SK-N-SH treated with all-trans-retinoic acid at 6 μM for 48 hours (cell line): ENCODE measurements at regions not wholly inside any gene's neighbourhood (a gene's known extent, or its start where the extent isn't known, plus 50 kb on each side); places are given as distances from the start of the nearest gene placed in this dataset.

Experiments
- ATAC-seq: fragments of 200-7000 bp; cut with Tn5 transposase; 3 replicates; pipeline ENCODE4 v1.9.1; 2020; ENCODE audit warnings: mild to moderate bottlenecking, moderate library complexity
- ARNTL ChIP-seq: fragments of 450-650 bp; formaldehyde crosslinking; IDR thresholded peaks from 2 replicates; pipeline ENCODE4 v1.5.0; 2020; ENCODE audit warnings: low read depth, mild to moderate bottlenecking, moderate library complexity, borderline replicate concordance
- BACH2 ChIP-seq: fragments of 250-450 bp; sonication (Bioruptor Pico); IDR thresholded peaks from 2 replicates; pipeline ENCODE4 v1.9.0; 2021; ENCODE audit warnings: mild to moderate bottlenecking, borderline replicate concordance
- CREB5 ChIP-seq: fragments of 250-450 bp; sonication (Bioruptor Pico); IDR thresholded peaks from 2 replicates; pipeline ENCODE4 v1.5.1; 2020; ENCODE audit warnings: low read depth, mild to moderate bottlenecking, moderate library complexity
- CSDC2 ChIP-seq: fragments of 250-450 bp; sonication (Bioruptor Pico); IDR thresholded peaks from 2 replicates; pipeline ENCODE4 v1.5.0; 2020; ENCODE audit warnings: mild to moderate bottlenecking, moderate library complexity
- ESRRG ChIP-seq: fragments of 250-450 bp; sonication (Bioruptor Pico); IDR thresholded peaks from 2 replicates; pipeline ENCODE4 v1.6.1; 2021; ENCODE audit warnings: mild to moderate bottlenecking
- GLIS3 ChIP-seq: fragments of 250-450 bp; sonication (Bioruptor Pico); IDR thresholded peaks from 2 replicates; pipeline ENCODE4 v1.5.0; 2020; ENCODE audit warnings: mild to moderate bottlenecking, moderate library complexity
- POU6F1 ChIP-seq: fragments of 250-450 bp; sonication (Bioruptor Pico); IDR thresholded peaks from 2 replicates; pipeline ENCODE4 v1.8.0; 2021; ENCODE audit warnings: low read depth, mild to moderate bottlenecking, moderate library complexity, borderline replicate concordance
- PPARA ChIP-seq: fragments of 250-450 bp; sonication (Bioruptor Pico); IDR thresholded peaks from 2 replicates; pipeline ENCODE4 v1.5.0; 2020; ENCODE audit warnings: mild to moderate bottlenecking, borderline replicate concordance
- RARB ChIP-seq: fragments of 250-450 bp; sonication (Bioruptor Pico); IDR thresholded peaks from 2 replicates; pipeline ENCODE4 v1.8.0; 2021; ENCODE audit warnings: mild to moderate bottlenecking, moderate library complexity
- SNAI2 ChIP-seq: fragments of 250-450 bp; sonication (Bioruptor Pico); IDR thresholded peaks from 2 replicates; pipeline ENCODE4 v1.5.0; 2020; ENCODE audit warnings: mild to moderate bottlenecking, moderate library complexity
- TCF4 ChIP-seq: fragments of 250-450 bp; sonication (Bioruptor Pico); IDR thresholded peaks from 2 replicates; pipeline ENCODE4 v1.8.0; 2021; ENCODE audit warnings: mild to moderate bottlenecking, moderate library complexity, borderline replicate concordance
- ZC3H10 ChIP-seq: fragments of 250-450 bp; sonication (Bioruptor Pico); IDR thresholded peaks from 2 replicates; pipeline ENCODE4 v1.5.1; 2021; ENCODE audit warnings: mild to moderate bottlenecking, moderate library complexity
- ZFP3 ChIP-seq: fragments of 250-450 bp; sonication (Bioruptor Pico); IDR thresholded peaks from 2 replicates; pipeline ENCODE4 v1.5.0; 2020; ENCODE audit warnings: mild to moderate bottlenecking, moderate library complexity
- ZFP30 ChIP-seq: fragments of 450-650 bp; formaldehyde crosslinking; IDR thresholded peaks from 2 replicates; pipeline ENCODE4 v1.5.0; 2022; ENCODE audit warnings: mild to moderate bottlenecking, moderate library complexity
- ZNF8 ChIP-seq: fragments of 450-650 bp; formaldehyde crosslinking; IDR thresholded peaks from 2 replicates; pipeline ENCODE4 v1.5.0; 2020; ENCODE audit warnings: mild to moderate bottlenecking, moderate library complexity
- TF ChIP-seq, protein P1 (sequence below): fragments of 250-450 bp; sonication (Bioruptor Pico); IDR thresholded peaks from 2 replicates; pipeline ENCODE4 v1.5.0; 2020; ENCODE audit warnings: mild to moderate bottlenecking, moderate library complexity
- TF ChIP-seq, protein P2 (sequence below): fragments of 250-450 bp; sonication (Bioruptor Pico); IDR thresholded peaks from 2 replicates; pipeline ENCODE4 v1.8.0; 2020; ENCODE audit warnings: mild to moderate bottlenecking, moderate library complexity, borderline replicate concordance

DNA sequence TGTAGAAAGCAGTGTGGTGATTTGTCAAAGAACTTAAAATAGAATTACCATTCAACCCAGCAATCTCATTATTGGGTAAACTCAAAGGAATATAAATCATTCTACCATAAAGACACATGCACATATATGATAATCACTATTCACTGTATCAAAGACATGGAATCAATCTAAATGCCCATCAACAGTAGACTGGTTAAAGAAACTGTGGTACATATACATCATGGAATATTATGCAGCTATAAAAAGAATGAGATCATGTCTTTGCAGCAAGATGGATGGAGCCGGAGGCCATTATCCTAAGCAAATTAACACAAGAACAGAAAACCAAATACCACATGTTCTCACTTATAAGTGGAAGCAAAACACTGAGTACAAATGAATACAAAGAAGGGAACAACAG lies 281.5 kb upstream of the MAGI2 start:
- TF ChIP-seq POU6F1 (CRISPR knock-in tag): no peak
- TF ChIP-seq ZNF8 (CRISPR knock-in tag): peak; percentile 92
- ATAC-seq: no peak

DNA sequence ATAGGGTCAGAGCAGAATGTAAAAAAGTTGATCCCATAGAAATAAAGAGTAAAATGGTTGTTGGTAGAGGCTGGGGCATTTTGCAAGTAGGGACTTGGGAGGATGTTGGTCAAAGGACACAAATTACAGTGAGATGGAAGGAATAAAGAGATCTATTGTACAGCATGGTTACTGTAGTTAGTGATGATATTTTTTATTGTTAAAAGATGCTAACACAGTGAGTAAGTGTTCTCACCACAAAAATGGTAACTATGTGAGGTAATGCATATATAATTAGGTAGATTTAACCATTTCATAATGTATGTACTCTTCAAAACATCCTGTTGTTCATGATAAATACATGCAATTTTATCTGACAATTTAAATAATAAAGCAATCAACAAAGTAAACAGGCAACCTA lies 280.7 kb upstream of the MAGI2 start:
- TF ChIP-seq CSDC2 (CRISPR knock-in tag): no peak
- TF ChIP-seq ZFP30: no peak
- TF ChIP-seq, protein P1, sequence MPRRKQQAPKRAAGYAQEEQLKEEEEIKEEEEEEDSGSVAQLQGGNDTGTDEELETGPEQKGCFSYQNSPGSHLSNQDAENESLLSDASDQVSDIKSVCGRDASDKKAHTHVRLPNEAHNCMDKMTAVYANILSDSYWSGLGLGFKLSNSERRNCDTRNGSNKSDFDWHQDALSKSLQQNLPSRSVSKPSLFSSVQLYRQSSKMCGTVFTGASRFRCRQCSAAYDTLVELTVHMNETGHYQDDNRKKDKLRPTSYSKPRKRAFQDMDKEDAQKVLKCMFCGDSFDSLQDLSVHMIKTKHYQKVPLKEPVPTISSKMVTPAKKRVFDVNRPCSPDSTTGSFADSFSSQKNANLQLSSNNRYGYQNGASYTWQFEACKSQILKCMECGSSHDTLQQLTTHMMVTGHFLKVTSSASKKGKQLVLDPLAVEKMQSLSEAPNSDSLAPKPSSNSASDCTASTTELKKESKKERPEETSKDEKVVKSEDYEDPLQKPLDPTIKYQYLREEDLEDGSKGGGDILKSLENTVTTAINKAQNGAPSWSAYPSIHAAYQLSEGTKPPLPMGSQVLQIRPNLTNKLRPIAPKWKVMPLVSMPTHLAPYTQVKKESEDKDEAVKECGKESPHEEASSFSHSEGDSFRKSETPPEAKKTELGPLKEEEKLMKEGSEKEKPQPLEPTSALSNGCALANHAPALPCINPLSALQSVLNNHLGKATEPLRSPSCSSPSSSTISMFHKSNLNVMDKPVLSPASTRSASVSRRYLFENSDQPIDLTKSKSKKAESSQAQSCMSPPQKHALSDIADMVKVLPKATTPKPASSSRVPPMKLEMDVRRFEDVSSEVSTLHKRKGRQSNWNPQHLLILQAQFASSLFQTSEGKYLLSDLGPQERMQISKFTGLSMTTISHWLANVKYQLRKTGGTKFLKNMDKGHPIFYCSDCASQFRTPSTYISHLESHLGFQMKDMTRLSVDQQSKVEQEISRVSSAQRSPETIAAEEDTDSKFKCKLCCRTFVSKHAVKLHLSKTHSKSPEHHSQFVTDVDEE (CRISPR knock-in tag): no peak
- TF ChIP-seq ZNF8 (CRISPR knock-in tag): no peak
- no peak for TF ChIP-seq SNAI2 (CRISPR knock-in tag)
- TF ChIP-seq POU6F1 (CRISPR knock-in tag): no peak
- TF ChIP-seq TCF4 (CRISPR knock-in tag): no peak
- no peak for TF ChIP-seq ESRRG (CRISPR knock-in tag)
- no peak for TF ChIP-seq PPARA (CRISPR knock-in tag)
- no peak for ATAC-seq

DNA sequence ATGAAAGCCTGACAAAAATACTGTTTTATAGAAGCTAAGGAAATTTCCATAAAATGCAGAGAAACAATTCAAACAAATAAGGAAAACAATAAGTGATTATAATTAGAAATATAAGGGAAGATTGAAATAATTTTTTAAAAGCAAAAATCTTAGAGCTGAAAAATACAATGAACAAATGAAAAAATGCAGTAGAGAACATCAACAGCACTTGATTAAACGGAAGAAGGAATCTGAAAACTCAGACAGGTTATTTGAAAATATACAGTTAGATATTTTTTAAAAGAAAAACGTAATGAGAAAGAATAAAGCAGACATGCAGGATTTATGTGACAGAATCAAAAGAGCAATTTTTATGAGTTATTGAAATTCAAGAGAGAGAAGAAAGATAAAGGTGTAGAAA lies 279.1 kb upstream of the MAGI2 start:
- ATAC-seq: no peak
- TF ChIP-seq PPARA (CRISPR knock-in tag): no peak
- no peak for TF ChIP-seq GLIS3 (CRISPR knock-in tag)
- TF ChIP-seq BACH2 (CRISPR knock-in tag): no peak
- no peak for TF ChIP-seq ZC3H10
- TF ChIP-seq, protein P1 (CRISPR knock-in tag): no peak
- TF ChIP-seq RARB (CRISPR knock-in tag): no peak
- TF ChIP-seq, protein P2, sequence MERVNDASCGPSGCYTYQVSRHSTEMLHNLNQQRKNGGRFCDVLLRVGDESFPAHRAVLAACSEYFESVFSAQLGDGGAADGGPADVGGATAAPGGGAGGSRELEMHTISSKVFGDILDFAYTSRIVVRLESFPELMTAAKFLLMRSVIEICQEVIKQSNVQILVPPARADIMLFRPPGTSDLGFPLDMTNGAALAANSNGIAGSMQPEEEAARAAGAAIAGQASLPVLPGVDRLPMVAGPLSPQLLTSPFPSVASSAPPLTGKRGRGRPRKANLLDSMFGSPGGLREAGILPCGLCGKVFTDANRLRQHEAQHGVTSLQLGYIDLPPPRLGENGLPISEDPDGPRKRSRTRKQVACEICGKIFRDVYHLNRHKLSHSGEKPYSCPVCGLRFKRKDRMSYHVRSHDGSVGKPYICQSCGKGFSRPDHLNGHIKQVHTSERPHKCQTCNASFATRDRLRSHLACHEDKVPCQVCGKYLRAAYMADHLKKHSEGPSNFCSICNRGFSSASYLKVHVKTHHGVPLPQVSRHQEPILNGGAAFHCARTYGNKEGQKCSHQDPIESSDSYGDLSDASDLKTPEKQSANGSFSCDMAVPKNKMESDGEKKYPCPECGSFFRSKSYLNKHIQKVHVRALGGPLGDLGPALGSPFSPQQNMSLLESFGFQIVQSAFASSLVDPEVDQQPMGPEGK (CRISPR knock-in tag): no peak
- TF ChIP-seq ZNF8 (CRISPR knock-in tag): no peak
- TF ChIP-seq ESRRG (CRISPR knock-in tag): no peak
- no peak for TF ChIP-seq ZFP3 (CRISPR knock-in tag)
- no peak for TF ChIP-seq ARNTL (CRISPR knock-in tag)

- ATAC-seq: no peak
- TF ChIP-seq POU6F1 (CRISPR knock-in tag) (no peak), RARB (CRISPR knock-in tag) (no peak), ZNF8 (CRISPR knock-in tag) (no peak), ZFP3 (CRISPR knock-in tag) (no peak), CREB5 (CRISPR knock-in tag) (no peak)
- TF ChIP-seq, protein P1 (CRISPR knock-in tag): no peak
Observed at GRCh38 chr7:79730971-79731370, 277.5 kb upstream of the MAGI2 start.
